CD4-positive, alpha-beta T cell treated with Interleukin-6 at 100 ng/mL for 8 hours (primary cell): ENCODE measurements at regions not wholly inside any gene's neighbourhood (a gene's known extent, or its start where the extent isn't known, plus 50 kb on each side); places are given as distances from the start of the nearest gene placed in this dataset.

Experiments
- DNase-seq: peaks from one replicate; pipeline ENCODE4 v3.0.0-alpha.2; 2020; ENCODE audit warnings: mixed read lengths, low spot score

DNA sequence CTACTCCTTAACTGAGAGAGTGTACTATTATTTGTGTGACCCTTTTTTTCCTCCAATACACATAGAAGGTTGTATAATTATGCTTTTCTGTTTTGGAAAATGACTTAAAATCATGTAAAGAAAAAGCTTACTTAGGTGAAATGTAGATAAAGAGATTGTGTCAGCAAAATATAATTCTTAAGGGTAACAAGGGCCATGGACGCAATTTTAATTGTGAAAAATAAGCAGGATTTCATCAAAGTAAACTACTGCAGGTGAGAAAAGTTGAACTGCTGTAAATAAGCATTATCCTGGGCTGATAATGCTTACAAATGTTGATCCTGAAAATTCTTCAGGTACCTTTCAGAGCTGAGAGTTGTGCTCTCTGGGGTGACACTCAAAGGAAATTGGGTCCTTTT lies 141.5 kb downstream of the RPIA start:
- DNase-seq = no peak

- DNase-seq = no peak
These were observed 142.9 kb downstream of the RPIA start for GRCh38 chr2:88834376-88834775.

DNA sequence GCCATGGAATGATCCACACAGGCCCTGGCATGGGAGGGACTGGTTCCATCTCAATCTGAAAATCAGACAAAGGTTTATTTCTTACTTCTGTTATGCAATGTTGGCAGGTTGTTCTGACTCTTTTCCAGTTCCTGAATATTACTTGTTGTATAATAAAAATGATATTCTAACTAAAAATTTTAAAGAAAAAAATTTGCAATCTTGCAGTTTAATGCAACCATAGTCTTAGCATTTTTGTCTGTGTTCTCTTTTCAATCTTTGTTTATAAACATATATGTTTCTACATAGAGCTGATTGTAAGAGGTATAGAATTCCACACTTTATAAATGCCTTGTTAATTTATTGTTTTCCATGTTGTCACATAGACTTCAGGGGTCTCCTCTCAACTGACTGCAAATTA lies 143.4 kb downstream of the RPIA start:
- DNase-seq = no peak

DNA sequence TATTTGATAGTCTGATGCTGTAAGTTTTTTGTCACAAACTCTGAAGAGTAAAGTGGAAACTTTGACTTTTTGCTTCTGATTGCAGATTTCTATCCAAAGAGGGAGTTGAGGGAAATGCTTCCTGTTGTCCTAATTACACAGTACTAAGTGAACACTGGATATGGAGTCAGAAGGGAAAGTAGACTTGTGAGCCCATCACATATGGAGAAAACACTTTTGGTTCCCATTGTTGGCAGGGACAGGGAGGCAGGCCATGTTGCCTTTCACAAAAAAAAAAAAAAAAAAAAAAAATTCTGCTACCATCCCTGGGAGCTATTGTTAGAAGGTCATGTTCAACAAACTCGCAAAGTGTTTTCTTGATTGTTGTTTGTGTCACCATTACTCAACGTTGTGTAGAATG lies 144.3 kb downstream of the RPIA start:
- no peak for DNase-seq

DNA sequence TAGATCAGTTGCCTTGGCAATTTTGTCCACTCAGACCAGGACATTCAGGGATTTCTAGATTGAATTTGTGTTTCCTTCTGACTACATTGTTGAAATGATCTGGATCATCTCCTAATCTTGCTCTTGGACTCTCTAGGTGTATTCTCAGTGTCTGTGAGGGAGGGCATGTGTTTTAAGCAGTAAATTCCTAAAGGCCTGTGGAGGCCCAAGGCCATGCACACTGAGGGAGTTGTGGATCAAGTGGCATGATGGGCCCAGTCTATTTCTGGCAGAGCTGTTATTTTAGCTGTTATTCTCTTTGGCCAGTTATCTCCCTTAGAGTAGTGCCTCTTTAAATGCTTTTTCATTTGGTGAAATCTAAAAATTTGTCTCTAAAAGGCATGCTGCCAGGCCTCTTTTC lies 144.9 kb downstream of the RPIA start:
- DNase-seq = no peak

DNA sequence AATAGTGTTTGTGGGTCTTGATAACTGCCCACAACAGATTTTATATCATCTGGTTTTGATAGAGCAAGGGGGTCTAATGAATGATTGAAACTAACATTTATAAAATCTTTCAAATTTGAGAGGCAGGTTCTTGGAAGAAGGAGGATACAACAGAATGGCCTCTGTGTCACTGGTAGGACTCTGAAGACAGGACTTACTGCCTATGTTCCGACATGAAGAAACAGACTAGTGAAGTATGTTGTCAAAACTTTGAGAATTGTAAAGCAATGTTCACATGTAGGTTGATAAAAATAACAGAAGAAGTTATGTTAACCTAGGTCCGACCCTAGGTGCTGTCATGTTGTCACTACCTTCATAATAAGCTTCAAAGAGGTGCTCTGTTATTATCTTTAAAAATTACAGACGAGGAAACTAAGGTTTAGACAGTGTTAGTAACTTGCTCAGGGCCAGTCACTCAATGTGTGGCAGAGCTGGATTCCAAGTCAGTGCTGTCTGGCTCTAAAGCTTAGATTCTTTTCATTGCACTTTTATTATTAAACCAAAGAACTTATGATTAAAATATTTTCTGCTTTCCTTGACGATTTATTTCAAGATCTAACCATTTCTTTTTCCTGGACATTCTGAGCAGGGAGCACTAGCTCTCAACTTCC lies 146.2 kb downstream of the RPIA start:
- no peak for DNase-seq

DNA sequence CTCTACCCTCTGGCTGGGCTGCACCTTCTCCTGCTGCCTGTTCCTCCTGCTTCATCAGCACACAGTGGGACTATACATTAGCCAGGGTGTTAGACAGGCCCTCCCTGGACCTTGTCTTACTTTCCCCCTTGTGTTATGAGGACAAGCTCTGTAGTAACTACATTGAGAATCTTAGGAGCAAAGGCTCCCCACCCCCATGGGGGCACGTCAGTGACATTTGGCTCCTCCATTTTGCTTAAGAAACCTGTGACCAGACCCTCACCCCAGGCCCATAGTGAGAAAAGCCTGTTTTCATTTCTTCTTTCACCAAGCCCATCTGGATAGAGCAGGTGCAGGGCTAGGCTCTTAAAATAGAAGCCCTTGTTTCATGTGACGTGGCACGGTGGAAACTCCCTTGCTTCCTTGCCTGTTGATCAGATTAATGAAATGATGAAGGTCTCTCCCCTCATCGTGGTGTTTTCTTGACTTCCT lies 146.7 kb downstream of the RPIA start:
- no peak for DNase-seq

- no peak for DNase-seq
These were observed 149.9 kb downstream of the RPIA start for GRCh38 chr2:88841224-88841929.

DNA sequence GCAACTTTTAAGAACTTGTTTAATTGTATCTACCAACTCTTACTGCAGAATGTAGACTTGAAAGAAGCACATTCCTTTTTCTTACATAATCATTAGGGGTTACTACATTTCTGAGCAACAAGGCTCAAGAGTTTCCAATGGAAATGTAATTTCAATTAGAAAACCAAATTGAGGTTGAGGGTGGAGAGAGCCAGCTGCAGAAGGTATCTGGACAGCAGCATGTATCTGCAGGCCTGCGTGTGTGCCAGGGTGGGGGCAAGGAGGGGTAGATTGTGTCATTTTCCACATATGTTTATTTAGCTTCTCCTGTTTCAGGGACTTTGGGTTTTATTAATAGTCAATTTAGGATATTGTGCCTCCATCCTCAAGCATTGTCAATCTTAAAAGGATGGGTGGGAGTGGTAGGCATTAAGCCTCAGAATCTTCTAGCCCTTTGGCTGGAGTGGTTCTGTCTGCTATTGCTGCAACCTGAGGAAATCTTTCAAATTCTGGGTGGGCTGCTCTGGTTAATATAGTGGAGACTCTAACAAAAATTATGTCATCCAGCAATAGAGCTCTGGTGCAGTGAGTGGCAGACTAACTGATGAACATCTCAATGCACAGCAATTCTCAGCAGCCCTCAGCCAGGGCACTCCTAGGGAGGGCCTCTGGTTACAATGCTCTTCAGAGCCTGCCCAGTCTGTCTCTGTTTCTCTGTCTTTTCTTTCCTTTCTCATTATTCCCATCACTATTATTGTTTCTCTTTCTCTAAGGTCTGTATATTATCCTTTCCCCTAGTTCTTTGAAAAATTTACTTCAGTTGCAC lies 151.4 kb downstream of the RPIA start:
- no peak for DNase-seq

GRCh38 chr2:88843651-88844050 lies 152.2 kb downstream of the RPIA start:
- DNase-seq = no peak

DNA sequence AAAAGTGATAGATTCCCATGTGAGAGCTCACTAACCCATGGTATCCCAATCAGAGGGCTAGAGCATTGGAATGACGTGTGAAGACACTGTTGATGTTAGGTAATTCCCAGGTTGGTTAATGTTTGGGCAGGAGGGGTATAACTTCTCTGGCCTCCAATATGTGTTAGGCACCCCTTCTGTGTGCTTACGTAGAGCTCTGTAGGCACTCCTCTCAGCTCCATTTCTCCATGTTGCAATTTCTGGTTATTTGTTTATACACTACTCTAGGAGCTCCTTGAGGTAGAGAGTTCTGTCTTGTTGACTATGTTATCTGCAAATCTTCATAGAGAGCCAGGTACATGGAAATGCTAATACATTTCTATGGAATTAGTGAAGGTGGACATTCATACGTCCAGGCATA lies 153.5 kb downstream of the RPIA start:
- no peak for DNase-seq

DNA sequence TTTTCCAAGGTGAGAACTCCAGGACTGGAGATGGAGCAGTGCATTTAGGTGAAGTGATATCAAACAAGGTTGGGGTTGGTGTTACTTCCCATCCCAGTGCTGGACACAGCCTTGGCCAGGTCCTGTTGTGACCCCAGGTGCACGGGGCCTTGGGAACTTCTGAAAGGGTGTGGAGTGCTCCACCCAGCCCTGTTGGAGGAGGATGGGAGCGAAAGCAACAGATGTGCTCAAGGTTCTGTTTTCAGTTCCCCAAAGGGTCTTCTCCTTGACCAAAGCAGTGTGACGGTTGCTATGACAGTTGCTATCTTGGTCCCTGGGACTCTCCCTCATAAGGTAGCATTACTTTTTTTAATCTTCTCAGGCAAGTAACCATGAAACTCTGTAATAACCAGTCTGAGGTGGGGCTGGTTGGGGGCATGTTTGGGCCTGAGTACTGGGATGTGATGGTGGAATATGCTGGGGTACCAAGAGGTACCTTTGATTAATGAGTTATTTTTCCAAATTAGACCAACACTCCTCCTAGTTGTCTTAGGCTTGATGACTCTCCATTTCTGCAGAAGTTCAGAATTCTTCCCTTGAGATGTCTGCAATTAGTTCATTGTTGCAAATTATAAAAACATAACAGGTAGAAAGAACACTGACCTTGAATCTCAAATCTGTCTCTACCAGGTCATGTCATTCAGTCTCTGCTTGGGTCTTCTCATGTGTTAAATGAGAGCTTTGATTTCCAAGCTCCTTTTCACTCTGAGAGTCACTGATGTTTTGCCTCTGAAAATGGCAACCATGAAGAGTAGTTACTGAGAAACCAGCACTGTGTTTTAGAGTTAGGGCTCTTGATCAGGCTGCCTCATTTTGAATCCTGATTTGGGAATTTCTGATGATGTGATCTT lies 154.5 kb downstream of the RPIA start:
- no peak for DNase-seq

- no peak for DNase-seq
These were observed 161.4 kb downstream of the RPIA start for GRCh38 chr2:88852753-88853402.

DNA sequence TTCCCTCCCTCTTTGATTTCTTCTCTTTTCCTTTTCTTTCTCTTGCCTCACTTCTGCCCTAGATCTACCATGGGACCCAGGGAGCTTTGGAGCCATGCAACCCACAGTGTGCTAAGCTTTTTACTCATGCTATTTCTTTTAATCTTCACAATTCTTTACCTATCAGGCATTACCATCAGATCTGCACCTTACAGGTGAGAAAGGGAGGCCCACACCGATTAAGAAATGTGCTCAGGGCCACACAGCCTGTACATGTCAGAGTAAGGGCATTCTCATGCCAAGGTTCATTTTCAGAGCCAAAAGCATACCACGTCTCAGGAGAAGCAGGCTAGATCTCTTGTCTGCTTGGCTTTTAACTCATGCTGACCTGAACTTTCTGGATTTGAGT lies 161.9 kb downstream of the RPIA start:
- DNase-seq = no peak

DNA sequence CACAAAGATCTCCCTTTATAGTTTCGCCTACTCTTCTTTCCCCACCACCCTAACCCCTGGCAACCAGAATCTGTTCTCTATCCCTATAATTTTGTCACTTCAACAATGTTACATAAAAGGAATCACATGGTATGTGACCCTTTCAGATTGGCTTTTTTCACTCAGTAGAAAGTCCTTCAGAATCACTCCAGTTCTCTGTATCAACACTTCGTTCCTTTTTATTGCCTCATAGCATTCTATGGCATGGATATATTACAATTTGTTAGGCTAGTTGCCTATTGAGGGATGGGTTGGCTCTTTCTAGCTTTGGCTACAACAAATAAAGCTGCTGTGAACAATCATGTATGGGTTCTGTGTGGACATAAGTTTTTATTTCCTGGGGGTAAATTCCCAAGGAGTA lies 163.1 kb downstream of the RPIA start:
- no peak for DNase-seq

DNA sequence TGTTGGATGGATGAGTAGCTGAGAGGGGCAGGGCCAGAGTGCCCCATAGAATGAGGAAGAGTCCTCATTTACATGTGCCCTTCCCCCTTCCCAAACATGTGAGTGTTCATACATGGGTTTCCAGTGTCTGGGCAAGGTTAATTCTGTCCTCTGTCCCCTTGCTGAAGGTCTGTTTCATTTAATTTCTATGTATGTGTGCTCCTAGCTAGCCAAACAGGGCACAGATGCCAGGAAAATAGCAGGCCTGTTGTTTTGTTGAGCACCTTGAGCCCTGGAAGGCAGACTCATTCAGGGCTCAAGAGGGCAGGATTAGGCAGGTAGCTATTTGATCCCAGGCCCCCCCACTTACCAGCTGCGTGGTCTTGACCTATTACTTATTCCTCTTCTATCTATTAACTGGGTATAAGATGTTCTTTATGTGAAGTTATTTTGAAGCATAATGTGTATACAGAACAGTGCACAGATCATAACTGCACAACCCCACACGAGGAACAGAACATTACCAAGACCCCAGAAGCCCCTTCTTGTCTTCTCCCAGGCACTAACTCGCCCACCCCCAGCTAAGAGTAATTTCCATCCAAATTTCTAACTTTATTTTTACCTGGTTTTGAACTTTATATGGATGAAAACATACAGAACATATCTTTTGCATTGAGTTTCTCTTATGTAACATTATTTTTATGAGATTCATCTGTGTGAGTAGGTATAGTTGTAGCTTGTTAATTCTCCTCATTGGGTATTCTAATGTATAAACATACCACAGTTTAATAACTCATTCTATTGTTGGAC lies 164.3 kb downstream of the RPIA start:
- DNase-seq = no peak

GRCh38 chr2:88856409-88857135 lies 165.1 kb downstream of the RPIA start:
- DNase-seq = no peak

GRCh38 chr2:88857274-88857741 lies 165.8 kb downstream of the RPIA start:
- DNase-seq = no peak

- DNase-seq = no peak
These were observed 166.5 kb downstream of the RPIA start for GRCh38 chr2:88857951-88858411.

- no peak for DNase-seq
These were observed 168.0 kb downstream of the RPIA start for GRCh38 chr2:88859461-88859860.
